ENCODE measurements at regions not wholly inside any gene's neighbourhood (a gene's known extent, or its start where the extent isn't known, plus 50 kb on each side); places are given as distances from the start of the nearest gene placed in this dataset.

DNA sequence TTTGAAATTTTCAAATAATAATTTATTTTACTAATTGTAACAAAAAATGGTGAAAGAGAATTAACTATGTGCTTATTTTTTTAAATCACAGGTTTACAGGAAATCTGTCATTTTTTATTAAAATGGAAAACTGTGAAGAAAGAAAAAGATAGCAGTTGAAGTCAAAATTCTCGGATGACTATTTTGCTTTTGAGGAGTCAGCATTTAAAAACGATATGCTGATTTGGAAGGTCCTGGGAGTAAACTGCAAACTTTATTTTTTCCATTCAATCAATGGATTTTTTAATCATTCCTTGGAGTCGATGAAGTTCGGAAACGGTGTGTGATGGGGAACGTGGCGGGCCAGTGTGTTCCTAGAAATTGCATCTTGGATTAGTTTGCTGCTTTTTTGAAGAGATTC, 258.9 kb upstream of the NAV3 start:
- FAIRE-seq = no peak

GRCh38 chr12:77571127-77571526, 259.6 kb upstream of the NAV3 start:
- FAIRE-seq = no peak
- H3K9me3 Mint-ChIP-seq (ENCODE audit: unreplicated experiment) = no peaks in the 10 kb centered on the region
- no peak overlapping the region for H3K4me3 Mint-ChIP-seq (ENCODE audit: unreplicated experiment)
- no peak for TF ChIP-seq EZH2 (IDR thresholded peaks at IDR 0.05; ENCODE audit: insufficient read depth, low read length)
- TF ChIP-seq, protein P1, sequence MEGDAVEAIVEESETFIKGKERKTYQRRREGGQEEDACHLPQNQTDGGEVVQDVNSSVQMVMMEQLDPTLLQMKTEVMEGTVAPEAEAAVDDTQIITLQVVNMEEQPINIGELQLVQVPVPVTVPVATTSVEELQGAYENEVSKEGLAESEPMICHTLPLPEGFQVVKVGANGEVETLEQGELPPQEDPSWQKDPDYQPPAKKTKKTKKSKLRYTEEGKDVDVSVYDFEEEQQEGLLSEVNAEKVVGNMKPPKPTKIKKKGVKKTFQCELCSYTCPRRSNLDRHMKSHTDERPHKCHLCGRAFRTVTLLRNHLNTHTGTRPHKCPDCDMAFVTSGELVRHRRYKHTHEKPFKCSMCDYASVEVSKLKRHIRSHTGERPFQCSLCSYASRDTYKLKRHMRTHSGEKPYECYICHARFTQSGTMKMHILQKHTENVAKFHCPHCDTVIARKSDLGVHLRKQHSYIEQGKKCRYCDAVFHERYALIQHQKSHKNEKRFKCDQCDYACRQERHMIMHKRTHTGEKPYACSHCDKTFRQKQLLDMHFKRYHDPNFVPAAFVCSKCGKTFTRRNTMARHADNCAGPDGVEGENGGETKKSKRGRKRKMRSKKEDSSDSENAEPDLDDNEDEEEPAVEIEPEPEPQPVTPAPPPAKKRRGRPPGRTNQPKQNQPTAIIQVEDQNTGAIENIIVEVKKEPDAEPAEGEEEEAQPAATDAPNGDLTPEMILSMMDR (IDR thresholded peaks at IDR 0.05; ENCODE audit: insufficient read depth, low read depth, low read length) = no peak
- H3K27me3 ChIP-seq (ENCODE audit: insufficient read depth, low read length) = no peaks in the 10 kb centered on the region
- no peaks in the 10 kb centered on the region for H3K27me3 Mint-ChIP-seq (ENCODE audit: low read depth, unreplicated experiment)
- H2AFZ ChIP-seq (ENCODE audit: low read depth, low read length) = no peak overlapping the region
- H4K20me1 ChIP-seq (ENCODE audit: insufficient read depth, low read length) = no peaks in the 10 kb centered on the region
- H3K4me1 Mint-ChIP-seq (ENCODE audit: low read depth, unreplicated experiment) = peaks cover 9% of the 10 kb centered on the region
- H3K4me1 ChIP-seq (ENCODE audit: insufficient read depth, low read length) = no peaks in the 10 kb centered on the region
- H3K9ac ChIP-seq (ENCODE audit: low read length) = no peak overlapping the region
- H3K4me2 ChIP-seq (ENCODE audit: low read length) = no peak overlapping the region
- H3K9me3 ChIP-seq (ENCODE audit: insufficient read depth, low read depth, low read length) = no peaks in the 10 kb centered on the region
- H3K27ac Mint-ChIP-seq (ENCODE audit: unreplicated experiment) = no peak overlapping the region
- no peaks in the 10 kb centered on the region for H3K36me3 ChIP-seq (ENCODE audit: insufficient read depth, low read length)
- no peak for DNase-seq (ENCODE audit: low read depth)
- no peaks in the 10 kb centered on the region for H3K36me3 Mint-ChIP-seq (ENCODE audit: low read depth, unreplicated experiment)
- no peak overlapping the region for H3K4me3 ChIP-seq (ENCODE audit: insufficient read depth, low read depth, low read length)
- H3K79me2 ChIP-seq (ENCODE audit: insufficient read depth, low read length) = no peaks in the 10 kb centered on the region
- H3K27ac ChIP-seq (ENCODE audit: low read depth, low read length) = no peak overlapping the region

More for the DNA sequence above, 258.9 kb upstream of the NAV3 start:
- no peak overlapping the region for H3K27ac ChIP-seq (ENCODE audit: low read depth, low read length)
- no peaks in the 10 kb centered on the region for H4K20me1 ChIP-seq (ENCODE audit: insufficient read depth, low read length)
- H3K9ac ChIP-seq (ENCODE audit: low read length) = no peak overlapping the region
- no peak overlapping the region for H3K4me2 ChIP-seq (ENCODE audit: low read length)
- no peaks in the 10 kb centered on the region for H3K79me2 ChIP-seq (ENCODE audit: insufficient read depth, low read length)
- H3K36me3 ChIP-seq (ENCODE audit: insufficient read depth, low read length) = no peaks in the 10 kb centered on the region
- DNase-seq (ENCODE audit: low read depth) = no peak
- peaks cover 9% of the 10 kb centered on the region for H3K4me1 Mint-ChIP-seq (ENCODE audit: low read depth, unreplicated experiment)
- TF ChIP-seq, protein P1 (IDR thresholded peaks at IDR 0.05; ENCODE audit: insufficient read depth, low read depth, low read length) = no peak
- TF ChIP-seq EZH2 (IDR thresholded peaks at IDR 0.05; ENCODE audit: insufficient read depth, low read length) = no peak
- no peaks in the 10 kb centered on the region for H3K9me3 ChIP-seq (ENCODE audit: insufficient read depth, low read depth, low read length)
- no peak overlapping the region for H3K27ac Mint-ChIP-seq (ENCODE audit: unreplicated experiment)
- H3K27me3 ChIP-seq (ENCODE audit: insufficient read depth, low read length) = no peaks in the 10 kb centered on the region
- H3K4me3 ChIP-seq (ENCODE audit: insufficient read depth, low read depth, low read length) = no peak overlapping the region
- H3K27me3 Mint-ChIP-seq (ENCODE audit: low read depth, unreplicated experiment) = no peaks in the 10 kb centered on the region
- no peaks in the 10 kb centered on the region for H3K36me3 Mint-ChIP-seq (ENCODE audit: low read depth, unreplicated experiment)
- no peaks in the 10 kb centered on the region for H3K4me1 ChIP-seq (ENCODE audit: insufficient read depth, low read length)
- no peak overlapping the region for H3K4me3 Mint-ChIP-seq (ENCODE audit: unreplicated experiment)
- H3K9me3 Mint-ChIP-seq (ENCODE audit: unreplicated experiment) = no peaks in the 10 kb centered on the region
- no peak overlapping the region for H2AFZ ChIP-seq (ENCODE audit: low read depth, low read length)

- Histone ChIP-seq H3K79me2 (ENCODE audit: insufficient read depth, low read length) (no peaks in the 10 kb centered on the region), H4K20me1 (ENCODE audit: insufficient read depth, low read length) (no peaks in the 10 kb centered on the region), H2AFZ (ENCODE audit: low read depth, low read length) (no peak overlapping the region), H3K9ac (ENCODE audit: low read length) (no peak overlapping the region), H3K27me3 (ENCODE audit: insufficient read depth, low read length) (no peaks in the 10 kb centered on the region), H3K4me2 (ENCODE audit: low read length) (no peak overlapping the region), H3K9me3 (ENCODE audit: insufficient read depth, low read depth, low read length) (no peaks in the 10 kb centered on the region), H3K27ac (ENCODE audit: low read depth, low read length) (no peak overlapping the region), H3K36me3 (ENCODE audit: insufficient read depth, low read length) (no peaks in the 10 kb centered on the region), H3K4me3 (ENCODE audit: insufficient read depth, low read depth, low read length) (no peak overlapping the region), H3K4me1 (ENCODE audit: insufficient read depth, low read length) (no peaks in the 10 kb centered on the region)
- Mint-ChIP-seq H3K36me3 (ENCODE audit: low read depth, unreplicated experiment) (no peaks in the 10 kb centered on the region), H3K27me3 (ENCODE audit: low read depth, unreplicated experiment) (no peaks in the 10 kb centered on the region), H3K9me3 (ENCODE audit: unreplicated experiment) (no peaks in the 10 kb centered on the region), H3K4me1 (ENCODE audit: low read depth, unreplicated experiment) (peaks cover 9% of the 10 kb centered on the region), H3K27ac (ENCODE audit: unreplicated experiment) (no peak overlapping the region), H3K4me3 (ENCODE audit: unreplicated experiment) (no peak overlapping the region)
- TF ChIP-seq, protein P1 (IDR thresholded peaks at IDR 0.05; ENCODE audit: insufficient read depth, low read depth, low read length) = no peak
- TF ChIP-seq EZH2 (IDR thresholded peaks at IDR 0.05; ENCODE audit: insufficient read depth, low read length) = no peak
- DNase-seq (ENCODE audit: low read depth) (no peak), FAIRE-seq (no peak)
Measured at GRCh38 chr12:77569876-77570275, 260.8 kb upstream of the NAV3 start.

All from astrocyte (in vitro differentiated cells and primary cell).